ENCODE measurements at regions not wholly inside any gene's neighbourhood (a gene's known extent, or its start where the extent isn't known, plus 50 kb on each side); places are given as distances from the start of the nearest gene placed in this dataset.
"Not testable (repeated sequence)": the region's sequence is repeated elsewhere in the genome, so short reads cannot be mapped to it uniquely, and the experiment has no call there.

GRCh38 chr3:196147116-196147515 is 64.1 kb downstream of the ZDHHC19 start:
- Mint-ChIP-seq H3K27me3 (peaks cover 0 to 4% (median 0%) of the 10 kb centered on the region in 5 donors), H3K9me3 (peaks cover 0 to 18% (median 5%) of the 10 kb centered on the region in 9 donors), H3K36me3 (peaks cover 0 to 12% (median 0%) of the 10 kb centered on the region in 3 donors), H3K27ac (no peak overlapping the region), H3K4me1 (peaks cover 0 to 16% (median 3%) of the 10 kb centered on the region in 4 donors), H3K4me3 (no peak overlapping the region)
- POLR2A ChIA-PET: no interaction called here
- no peak for DNase-seq
- no peak for ATAC-seq

- Mint-ChIP-seq H3K4me1 (peaks cover 0 to 24% (median 5%) of the 10 kb centered on the region in 4 donors), H3K4me3 (no peak overlapping the region), H3K9me3 (peaks cover 0 to 17% (median 3%) of the 10 kb centered on the region in 9 donors), H3K27me3 (peaks cover 0 to 7% (median 0%) of the 10 kb centered on the region in 5 donors), H3K27ac (no peak overlapping the region), H3K36me3 (peaks cover 0 to 12% (median 0%) of the 10 kb centered on the region in 3 donors)
- DNase-seq: no peak
- ATAC-seq: no peak
- POLR2A ChIA-PET: no interaction called here
Measured at GRCh38 chr3:196145468-196146262, 63.8 kb upstream of the TFRC start.

- POLR2A ChIA-PET: no interaction called here
- H3K27ac Mint-ChIP-seq: peak overlapping the region in 2 of 10 donors; percentile 61 to 71
- ATAC-seq: no peak
- H3K36me3 Mint-ChIP-seq: peaks cover 0 to 4% (median 0%) of the 10 kb centered on the region in 3 donors
- peak overlapping the region in 1 of 10 donors; percentile 67 for H3K4me3 Mint-ChIP-seq
- DNase-seq: peak in 1 of 10 donors; percentile 20
- peaks cover 0 to 27% (median 7%) of the 10 kb centered on the region in 4 donors for H3K4me1 Mint-ChIP-seq
- peaks cover 0 to 7% (median 0%) of the 10 kb centered on the region in 5 donors for H3K27me3 Mint-ChIP-seq
- peaks cover 0 to 6% (median 0%) of the 10 kb centered on the region in 9 donors for H3K9me3 Mint-ChIP-seq
Measured at GRCh38 chr3:196144383-196145105, 62.7 kb upstream of the TFRC start.

GRCh38 chr3:196143708-196144382 is 62.0 kb upstream of the TFRC start:
- peaks cover 0 to 27% (median 7%) of the 10 kb centered on the region in 4 donors for H3K4me1 Mint-ChIP-seq
- H3K27ac Mint-ChIP-seq: peak overlapping the region in 3 of 10 donors; percentile 61 to 71 (median 66)
- DNase-seq: no peak
- POLR2A ChIA-PET: no interaction called here
- H3K9me3 Mint-ChIP-seq: peaks cover 0 to under 1% (median 0%) of the 10 kb centered on the region in 9 donors
- peaks cover 0 to 7% (median 0%) of the 10 kb centered on the region in 5 donors for H3K27me3 Mint-ChIP-seq
- peak overlapping the region in 1 of 10 donors; percentile 67 for H3K4me3 Mint-ChIP-seq
- H3K36me3 Mint-ChIP-seq: peaks cover 0 to 4% (median 0%) of the 10 kb centered on the region in 3 donors
- no peak for ATAC-seq

- POLR2A ChIA-PET: no interaction called here
- no peak overlapping the region for H3K4me3 Mint-ChIP-seq
- no peak for ATAC-seq
- no peaks in the 10 kb centered on the region for H3K36me3 Mint-ChIP-seq
- DNase-seq: no peak
- H3K27me3 Mint-ChIP-seq: peaks cover 0 to 7% (median 0%) of the 10 kb centered on the region in 5 donors
- peaks cover 0 to 27% (median 7%) of the 10 kb centered on the region in 4 donors for H3K4me1 Mint-ChIP-seq
- H3K9me3 Mint-ChIP-seq: no peaks in the 10 kb centered on the region
- H3K27ac Mint-ChIP-seq: no peak overlapping the region
Measured at GRCh38 chr3:196142202-196142956, 60.5 kb upstream of the TFRC start.

- ATAC-seq: no peak
- Mint-ChIP-seq H3K27me3 (peaks cover 0 to 7% (median 0%) of the 10 kb centered on the region in 5 donors), H3K4me3 (peak overlapping the region in 1 of 10 donors; percentile 28), H3K9me3 (no peaks in the 10 kb centered on the region), H3K27ac (peak overlapping the region in 3 of 10 donors; percentile 16 to 39 (median 18)), H3K36me3 (no peaks in the 10 kb centered on the region), H3K4me1 (peaks cover 0 to 27% (median 7%) of the 10 kb centered on the region in 4 donors)
- no peak for DNase-seq
- POLR2A ChIA-PET: no interaction called here
Measured at GRCh38 chr3:196141866-196142201, 59.9 kb upstream of the TFRC start.

- Mint-ChIP-seq H3K4me3 (no peak overlapping the region), H3K4me1 (peaks cover 0 to 27% (median 7%) of the 10 kb centered on the region in 4 donors), H3K36me3 (no peaks in the 10 kb centered on the region), H3K27me3 (peaks cover 0 to 7% (median 0%) of the 10 kb centered on the region in 5 donors), H3K9me3 (no peaks in the 10 kb centered on the region), H3K27ac (peak overlapping the region in 3 of 10 donors; percentile 16 to 39 (median 18))
- POLR2A ChIA-PET: no interaction called here
- ATAC-seq: no peak
- DNase-seq: no peak
Measured at GRCh38 chr3:196141052-196141865, 59.4 kb upstream of the TFRC start.

- Mint-ChIP-seq H3K4me3 (no peak overlapping the region), H3K27me3 (peaks cover 0 to 7% (median 0%) of the 10 kb centered on the region in 5 donors), H3K4me1 (peaks cover 0 to 27% (median 7%) of the 10 kb centered on the region in 4 donors), H3K27ac (no peak overlapping the region), H3K36me3 (no peaks in the 10 kb centered on the region), H3K9me3 (no peaks in the 10 kb centered on the region)
- POLR2A ChIA-PET: no interaction called here
- ATAC-seq (no peak), DNase-seq (no peak)
Measured at GRCh38 chr3:196140224-196140623, 58.3 kb upstream of the TFRC start.

GRCh38 chr3:196139281-196139680 is 57.4 kb upstream of the TFRC start:
- Mint-ChIP-seq H3K27ac (peak overlapping the region in 1 of 10 donors; percentile 8), H3K27me3 (peaks cover 0 to 4% (median 0%) of the 10 kb centered on the region in 5 donors), H3K4me3 (no peak overlapping the region), H3K4me1 (peaks cover 0 to 24% (median 6%) of the 10 kb centered on the region in 4 donors), H3K36me3 (no peaks in the 10 kb centered on the region), H3K9me3 (no peaks in the 10 kb centered on the region)
- DNase-seq (no peak), ATAC-seq (no peak)
- POLR2A ChIA-PET: no interaction called here

- no peak for ATAC-seq
- H3K27me3 Mint-ChIP-seq: peaks cover 0 to 3% (median 0%) of the 10 kb centered on the region in 5 donors
- POLR2A ChIA-PET: no interaction called here
- DNase-seq: no peak
- no peak overlapping the region for H3K4me3 Mint-ChIP-seq
- H3K27ac Mint-ChIP-seq: peak overlapping the region in 1 of 10 donors; percentile 8
- H3K9me3 Mint-ChIP-seq: no peaks in the 10 kb centered on the region
- H3K36me3 Mint-ChIP-seq: no peaks in the 10 kb centered on the region
- H3K4me1 Mint-ChIP-seq: peaks cover 0 to 22% (median 4%) of the 10 kb centered on the region in 4 donors
Measured at GRCh38 chr3:196138482-196139254, 56.8 kb upstream of the TFRC start.

GRCh38 chr3:196136640-196136989 is 54.7 kb upstream of the TFRC start:
- POLR2A ChIA-PET, ATAC-seq, H3K9me3 Mint-ChIP-seq, H3K27me3 Mint-ChIP-seq, H3K36me3 Mint-ChIP-seq, H3K4me3 Mint-ChIP-seq, H3K27ac Mint-ChIP-seq, DNase-seq: not testable (repeated sequence)
- peaks cover 0 to 12% (median 3%) of the 10 kb centered on the region in 4 donors for H3K4me1 Mint-ChIP-seq
